IMR-90 (cell line): ENCODE measurements at regions not wholly inside any gene's neighbourhood (a gene's known extent, or its start where the extent isn't known, plus 50 kb on each side); places are given as distances from the start of the nearest gene placed in this dataset.

Experiments used
- ATAC-seq: fragments of 200-7000 bp; cut with Tn5 transposase; 2 replicates; pipeline ENCODE4 v1.9.1; 2020; ENCODE audit warnings: low read depth, mild to moderate bottlenecking, moderate library complexity
- BruUV-seq: library from RNA; stranded (reverse); fragments of 400-500 nt; replicated peaks from 2 replicates; lab custom pipeline; 2021; lab: Mats Ljungman, UMichigan
- CTCF ChIA-PET: fragments of 300-600 bp; formaldehyde crosslinking; extraction: SDS; loops from one replicate; lab custom pipeline; 2021; ENCODE audit warnings: antibody characterized with exemption; lab: Yijun Ruan, JAX
- POLR2A ChIA-PET: fragments of 300-600 bp; sonication (Branson Sonifier 250); formaldehyde crosslinking; loops from one replicate; lab custom pipeline; 2022; ENCODE audit warnings: antibody characterized with exemption; ENCODE audit not compliant: unreplicated experiment; lab: Charles Lee
- DNase-seq: peaks from one replicate; pipeline ENCODE4 v3.0.0; 2013
- H2AFZ ChIP-seq: replicated peaks from 2 replicates; pipeline ENCODE3; 2013; ENCODE audit warnings: low read length, mild to moderate bottlenecking; ENCODE audit not compliant: poor library complexity
- H2AK5ac ChIP-seq: 2 replicates; pipeline ENCODE4 v1.6.1; 2013; ENCODE audit warnings: low read depth, low read length, inconsistent platforms
- H2AK9ac ChIP-seq: replicated peaks from 2 replicates; pipeline ENCODE3; 2013; ENCODE audit warnings: mild to moderate bottlenecking, low read depth, low read length, moderate library complexity; ENCODE audit not compliant: poor library complexity
- H2BK120ac ChIP-seq: 2 replicates; pipeline ENCODE4 v1.6.1; 2013; ENCODE audit warnings: low read depth, low read length, inconsistent platforms
- H2BK15ac ChIP-seq: 3 replicates; pipeline ENCODE4 v1.6.1; 2013; ENCODE audit warnings: low read depth, low read length, inconsistent platforms
- H2BK20ac ChIP-seq: 2 replicates; pipeline ENCODE4 v1.6.1; 2013; ENCODE audit warnings: low read depth, mild to moderate bottlenecking, inconsistent platforms, low read length, moderate library complexity
- H2BK5ac ChIP-seq: 2 replicates; pipeline ENCODE4 v1.6.1; 2013; ENCODE audit warnings: mild to moderate bottlenecking, low read depth, low read length, inconsistent platforms; ENCODE audit not compliant: poor library complexity, severe bottlenecking
- H3K14ac ChIP-seq: replicated peaks from 2 replicates; pipeline ENCODE4 v1.6.1; 2013; ENCODE audit warnings: low read depth, low read length, inconsistent platforms
- H3K18ac ChIP-seq: 2 replicates; pipeline ENCODE4 v1.6.1; 2013; ENCODE audit warnings: low read depth, low read length, control low read depth
- H3K23ac ChIP-seq: 2 replicates; pipeline ENCODE4 v1.6.1; 2013; ENCODE audit warnings: low read depth, low read length, inconsistent platforms
- H3K27ac ChIP-seq: 2 replicates; pipeline ENCODE4 v1.5.1; 2013; ENCODE audit warnings: mild to moderate bottlenecking, control low read depth, low read length; ENCODE audit not compliant: insufficient read depth
- H3K27me3 ChIP-seq: 2 replicates; pipeline ENCODE4 v1.6.1; 2013; ENCODE audit warnings: low read length; ENCODE audit not compliant: control insufficient read depth, insufficient read depth
- H3K36me3 ChIP-seq: 2 replicates; pipeline ENCODE4 v1.6.1; 2013; ENCODE audit warnings: low read length, mixed read lengths; ENCODE audit not compliant: control insufficient read depth, insufficient read depth
- H3K4ac ChIP-seq: 2 replicates; pipeline ENCODE4 v1.6.1; 2013; ENCODE audit warnings: low read depth, low read length, inconsistent platforms
- H3K4me1 ChIP-seq: 2 replicates; pipeline ENCODE4 v1.6.1; 2013; ENCODE audit warnings: low read length, mixed read lengths; ENCODE audit not compliant: control insufficient read depth, insufficient read depth
- H3K4me2 ChIP-seq: 2 replicates; pipeline ENCODE4 v1.6.1; 2013; ENCODE audit warnings: low read depth, mild to moderate bottlenecking, control low read depth, low read length, moderate library complexity
- H3K4me3 ChIP-seq: 2 replicates; pipeline ENCODE4 v1.5.1; 2013; ENCODE audit warnings: low read depth, mild to moderate bottlenecking, control low read depth, low read length, moderate library complexity; ENCODE audit not compliant: insufficient read depth
- H3K56ac ChIP-seq: 2 replicates; pipeline ENCODE4 v1.6.1; 2013; ENCODE audit warnings: low read length, inconsistent platforms; ENCODE audit not compliant: insufficient read depth; ENCODE audit errors: extremely low read depth
- H3K79me1 ChIP-seq, 2 experiments: 2 replicates each; pipeline ENCODE4 v1.6.1; 2013; ENCODE audit warnings: low read length in 2 of 2, inconsistent platforms in 1 of 2, low read depth in 1 of 2
- H3K9ac ChIP-seq: 2 replicates; pipeline ENCODE4 v1.6.1; 2013; ENCODE audit warnings: low read depth, low read length, control low read depth
- H3K9me1 ChIP-seq: 2 replicates; pipeline ENCODE4 v1.6.1; 2013; ENCODE audit warnings: low read length, inconsistent platforms; ENCODE audit not compliant: insufficient read depth
- H3K9me3 ChIP-seq: 2 replicates; pipeline ENCODE4 v1.6.1; 2013; ENCODE audit warnings: low read length; ENCODE audit not compliant: control insufficient read depth, insufficient read depth
- H4K20me1 ChIP-seq: 2 replicates; pipeline ENCODE4 v1.6.1; 2013; ENCODE audit warnings: low read length, inconsistent platforms; ENCODE audit not compliant: insufficient read depth
- H4K5ac ChIP-seq: 2 replicates; pipeline ENCODE4 v1.6.1; 2013; ENCODE audit warnings: mild to moderate bottlenecking, low read depth, low read length, control low read depth
- H4K8ac ChIP-seq, 2 experiments: 2 replicates each; pipeline ENCODE4 v1.6.1; 2013; ENCODE audit warnings: low read depth in 2 of 2, low read length in 2 of 2, control low read depth in 1 of 2, inconsistent platforms in 1 of 2
- H4K91ac ChIP-seq: 2 replicates; pipeline ENCODE4 v1.6.1; 2013; ENCODE audit warnings: low read depth, low read length, inconsistent platforms; ENCODE audit not compliant: insufficient read depth
- BHLHE40 ChIP-seq: fragments of 150-350 bp; IDR thresholded peaks from 2 replicates; pipeline ENCODE4 v1.6.1; 2016; ENCODE audit warnings: mild to moderate bottlenecking, low read depth, low read length
- CEBPB ChIP-seq: IDR thresholded peaks from 2 replicates; pipeline ENCODE4 v1.6.1; 2012; ENCODE audit warnings: low read depth, low read length, improper control_type of control experiment
- FOS ChIP-seq: fragments of 150-350 bp; IDR thresholded peaks from 2 replicates; pipeline ENCODE4 v1.6.1; 2016; ENCODE audit warnings: low read depth, low read length
- MAZ ChIP-seq: IDR thresholded peaks from 2 replicates; pipeline ENCODE4 v1.6.1; 2012; ENCODE audit warnings: low read depth, mild to moderate bottlenecking, low read length, improper control_type of control experiment, moderate library complexity, borderline replicate concordance
- MXI1 ChIP-seq: IDR thresholded peaks from 2 replicates; pipeline ENCODE4 v1.6.1; 2012; ENCODE audit warnings: low read depth, mild to moderate bottlenecking, low read length, moderate library complexity, borderline replicate concordance
- NFE2L2 ChIP-seq: fragments of 150-350 bp; IDR thresholded peaks from 2 replicates; pipeline ENCODE4 v1.6.1; 2016; ENCODE audit warnings: low read depth, mild to moderate bottlenecking, low read length
- RAD21 ChIP-seq: IDR thresholded peaks from 2 replicates; pipeline ENCODE4 v1.6.1; 2012; ENCODE audit warnings: low read length, improper control_type of control experiment
- RFX5 ChIP-seq: IDR thresholded peaks from 2 replicates; pipeline ENCODE4 v1.8.0; 2012; ENCODE audit warnings: low read depth, mild to moderate bottlenecking, low read length, moderate library complexity
- SMC3 ChIP-seq: fragments of 150-350 bp; IDR thresholded peaks from 2 replicates; pipeline ENCODE4 v1.6.1; 2016; ENCODE audit warnings: low read depth, mild to moderate bottlenecking, antibody characterized with exemption, low read length, moderate library complexity
- WGBS, 2 experiments: methylation state at CpG; one replicate each; pipeline versions ENCODE4 v1.1.5 to v1.1.7; 2013; ENCODE audit warnings: missing lambda C conversion rate in 2 of 2; ENCODE audit not compliant: insufficient read length in 1 of 2; ENCODE audit errors: extremely low coverage in 2 of 2; 5-methylcytosine and 5-hydroxymethylcytosine counted together
- dilution Hi-C: fragments of 300-500 bp; cut with HindIII; formaldehyde crosslinking; loops from one replicate; pipeline ENCODE4 v1.14.3; 2018; ENCODE audit warnings: low sequenced_read_pairs; ENCODE audit not compliant: unreplicated experiment
- in situ Hi-C: fragments of 300-500 bp; cut with MboI; formaldehyde crosslinking; loops from 3 replicates; pipeline ENCODE4 v1.14.3; 2019; ENCODE audit warnings: low sequenced_read_pairs, inconsistent platforms, mixed read lengths
- intact Hi-C: fragments of 100-400 bp; cut with micrococcal nuclease; formaldehyde crosslinking; loops from 2 replicates; pipeline ENCODE4 v1.10.0; 2022
- TF ChIP-seq, protein P1 (sequence below): fragments of 150-350 bp; IDR thresholded peaks from 2 replicates; pipeline ENCODE4 v1.6.1; 2016; ENCODE audit warnings: low read depth, mild to moderate bottlenecking, low read length, moderate library complexity, borderline replicate concordance

DNA sequence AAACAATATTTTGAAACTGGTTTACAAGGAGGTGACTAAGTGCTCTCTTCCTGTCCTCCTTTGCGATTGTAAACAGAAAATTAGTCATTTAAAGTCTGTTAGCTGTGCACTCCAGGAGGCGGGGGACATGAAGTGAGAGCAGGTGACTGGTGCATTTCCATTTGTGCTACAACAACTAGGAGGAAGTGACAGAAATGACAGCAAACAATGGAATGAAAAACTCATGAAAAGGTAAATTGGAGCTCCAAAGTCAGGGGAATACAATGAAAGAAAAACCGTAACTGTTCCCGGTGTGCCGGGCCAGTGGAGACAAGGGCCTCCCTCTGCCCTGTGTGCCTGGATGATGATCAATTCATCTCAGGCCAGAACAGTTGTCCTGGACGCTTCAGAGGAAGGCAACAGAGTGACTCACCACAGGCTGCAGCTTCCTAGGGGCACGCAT lies 439.9 kb downstream of the GADD45G start:
- no peak overlapping the region for H3K18ac ChIP-seq
- no TSS peak for BruUV-seq

More for the DNA sequence above, 439.9 kb downstream of the GADD45G start:
- Histone ChIP-seq H3K4me3 (no peak overlapping the region), H2AFZ (no peak overlapping the region), H2BK120ac (no peak overlapping the region), H2AK5ac (no peak overlapping the region), H3K36me3 (no peaks in the 10 kb centered on the region), H3K56ac (no peak overlapping the region), H2BK20ac (no peak overlapping the region), H2AK9ac (no peak overlapping the region), H4K5ac (no peak overlapping the region), H3K4ac (no peak overlapping the region), H3K4me2 (no peak overlapping the region), H3K9me3 (no peaks in the 10 kb centered on the region), H4K91ac (no peak overlapping the region), H2BK15ac (no peak overlapping the region), H3K9me1 (no peaks in the 10 kb centered on the region), H3K27ac (no peak overlapping the region), H3K23ac (no peak overlapping the region), H3K27me3 (no peaks in the 10 kb centered on the region), H4K20me1 (no peaks in the 10 kb centered on the region), H2BK5ac (no peak overlapping the region), H3K79me1 (no peaks in the 10 kb centered on the region), H3K14ac (no peak overlapping the region), H3K9ac (no peak overlapping the region), H3K4me1 (no peaks in the 10 kb centered on the region), H4K8ac (no peak overlapping the region)
- dilution Hi-C loops (no loop called here), in situ Hi-C loops (no loop called here), intact Hi-C loops (no loop called here)
- POLR2A ChIA-PET = no interaction called here
- TF ChIP-seq RFX5 (no peak), FOS (no peak), NFE2L2 (no peak), RAD21 (no peak), MAZ (no peak), BHLHE40 (no peak), CEBPB (no peak), MXI1 (no peak), SMC3 (no peak)
- TF ChIP-seq, protein P1, sequence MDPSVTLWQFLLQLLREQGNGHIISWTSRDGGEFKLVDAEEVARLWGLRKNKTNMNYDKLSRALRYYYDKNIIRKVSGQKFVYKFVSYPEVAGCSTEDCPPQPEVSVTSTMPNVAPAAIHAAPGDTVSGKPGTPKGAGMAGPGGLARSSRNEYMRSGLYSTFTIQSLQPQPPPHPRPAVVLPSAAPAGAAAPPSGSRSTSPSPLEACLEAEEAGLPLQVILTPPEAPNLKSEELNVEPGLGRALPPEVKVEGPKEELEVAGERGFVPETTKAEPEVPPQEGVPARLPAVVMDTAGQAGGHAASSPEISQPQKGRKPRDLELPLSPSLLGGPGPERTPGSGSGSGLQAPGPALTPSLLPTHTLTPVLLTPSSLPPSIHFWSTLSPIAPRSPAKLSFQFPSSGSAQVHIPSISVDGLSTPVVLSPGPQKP = no peak
- CTCF ChIA-PET = no interaction called here
- 85% methylated on average over 4 of the region's 7 CpGs; no CpG with 5 or more reads in 1 of the 2 experiments for WGBS, 2 experiments
- no peak for ATAC-seq
- DNase-seq = no peak
